Hepatocyte (in vitro differentiated cells): ENCODE measurements at regions not wholly inside any gene's neighbourhood (a gene's known extent, or its start where the extent isn't known, plus 50 kb on each side); places are given as distances from the start of the nearest gene placed in this dataset.

Experiments
- EZH2 ChIP-seq: fragments of 200-600 bp; sonication (generic); IDR thresholded peaks from 2 replicates; pipeline ENCODE4 v1.6.1; 2016; ENCODE audit warnings: antibody characterized with exemption, mild to moderate bottlenecking, borderline replicate concordance
- EZH2phosphoT487 ChIP-seq: fragments of 200-600 bp; sonication (generic); IDR thresholded peaks from one replicate; pipeline ENCODE4 v1.6.1; 2018; ENCODE audit warnings: antibody characterized with exemption, mild to moderate bottlenecking, low read depth, moderate library complexity; ENCODE audit not compliant: unreplicated experiment, severe bottlenecking
- TF ChIP-seq, protein P1 (sequence below): fragments of 200-600 bp; sonication (generic); IDR thresholded peaks from 2 replicates; pipeline ENCODE4 v1.5.1; 2016; ENCODE audit warnings: antibody characterized with exemption, mild to moderate bottlenecking; ENCODE audit not compliant: poor library complexity

DNA sequence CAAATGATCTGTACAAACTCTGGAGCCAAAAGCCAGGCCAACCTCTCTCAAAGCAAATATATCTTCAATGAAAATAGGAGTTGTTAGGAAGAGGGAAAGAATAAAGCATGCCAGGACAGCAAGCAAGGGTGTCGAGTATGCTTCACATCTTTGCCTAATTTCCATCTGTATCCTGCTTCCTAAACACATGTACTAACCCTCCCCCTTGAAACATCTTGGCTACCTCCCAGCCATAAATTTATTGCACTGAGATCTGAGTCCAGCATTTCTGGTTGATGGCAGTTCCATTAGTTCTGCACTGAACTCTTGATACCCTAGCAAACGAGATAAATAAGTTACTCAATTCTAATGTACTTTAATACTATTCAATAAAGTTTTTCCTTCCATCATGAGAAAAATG, 430.5 kb upstream of the TRAM1L1 start:
- TF ChIP-seq, protein P1, sequence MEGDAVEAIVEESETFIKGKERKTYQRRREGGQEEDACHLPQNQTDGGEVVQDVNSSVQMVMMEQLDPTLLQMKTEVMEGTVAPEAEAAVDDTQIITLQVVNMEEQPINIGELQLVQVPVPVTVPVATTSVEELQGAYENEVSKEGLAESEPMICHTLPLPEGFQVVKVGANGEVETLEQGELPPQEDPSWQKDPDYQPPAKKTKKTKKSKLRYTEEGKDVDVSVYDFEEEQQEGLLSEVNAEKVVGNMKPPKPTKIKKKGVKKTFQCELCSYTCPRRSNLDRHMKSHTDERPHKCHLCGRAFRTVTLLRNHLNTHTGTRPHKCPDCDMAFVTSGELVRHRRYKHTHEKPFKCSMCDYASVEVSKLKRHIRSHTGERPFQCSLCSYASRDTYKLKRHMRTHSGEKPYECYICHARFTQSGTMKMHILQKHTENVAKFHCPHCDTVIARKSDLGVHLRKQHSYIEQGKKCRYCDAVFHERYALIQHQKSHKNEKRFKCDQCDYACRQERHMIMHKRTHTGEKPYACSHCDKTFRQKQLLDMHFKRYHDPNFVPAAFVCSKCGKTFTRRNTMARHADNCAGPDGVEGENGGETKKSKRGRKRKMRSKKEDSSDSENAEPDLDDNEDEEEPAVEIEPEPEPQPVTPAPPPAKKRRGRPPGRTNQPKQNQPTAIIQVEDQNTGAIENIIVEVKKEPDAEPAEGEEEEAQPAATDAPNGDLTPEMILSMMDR, result no peak
- TF ChIP-seq EZH2 (no peak), EZH2phosphoT487 (no peak)
